Caco-2 (cell line): ENCODE measurements at regions not wholly inside any gene's neighbourhood (a gene's known extent, or its start where the extent isn't known, plus 50 kb on each side); places are given as distances from the start of the nearest gene placed in this dataset.

Experiments
- BruUV-seq: library from RNA; stranded (reverse); fragments of 400-500 nt; replicated peaks from 2 replicates; lab custom pipeline; 2021; lab: Mats Ljungman, UMichigan
- CTCF ChIA-PET: fragments of 300-600 bp; sonication (Branson Sonifier 250); formaldehyde crosslinking; loops from one replicate; lab custom pipeline; 2022; ENCODE audit warnings: antibody characterized with exemption; lab: Charles Lee
- POLR2A ChIA-PET: fragments of 300-600 bp; sonication (Branson Sonifier 250); formaldehyde crosslinking; loops from one replicate; lab custom pipeline; 2022; ENCODE audit warnings: antibody characterized with exemption; lab: Charles Lee
- DNase-seq, 2 experiments: peaks; one replicate each; pipeline versions ENCODE4 v3.0.0 to v3.0.0-alpha.2; 2020 to 2022
- H3K27me3 ChIP-seq: replicated peaks from 2 replicates; pipeline ENCODE4 v1.6.0; 2011; ENCODE audit warnings: low read length; ENCODE audit not compliant: control insufficient read depth, insufficient read depth
- H3K36me3 ChIP-seq: 2 replicates; pipeline ENCODE4 v1.5.1; 2011; ENCODE audit warnings: low read length; ENCODE audit not compliant: control insufficient read depth, insufficient read depth
- H3K4me1 ChIP-seq: fragments of 250-450 bp; sonication (Bioruptor Pico); 2 replicates; pipeline ENCODE4 v1.5.1; 2020; ENCODE audit warnings: mild to moderate bottlenecking
- H3K4me3 ChIP-seq: 2 replicates; pipeline ENCODE4 v1.5.1; 2011; ENCODE audit warnings: low read depth, mild to moderate bottlenecking, control low read depth, low read length
- H3K9me3 ChIP-seq: fragments of 250-450 bp; sonication (Bioruptor Pico); 2 replicates; pipeline ENCODE4 v1.5.1; 2020; ENCODE audit warnings: mild to moderate bottlenecking, moderate library complexity
- H3K27ac Mint-ChIP-seq: one replicate; pipeline ENCODE4 v1.8.0; 2022; ENCODE audit warnings: mixed read lengths; ENCODE audit not compliant: unreplicated experiment
- H3K27me3 Mint-ChIP-seq: one replicate; pipeline ENCODE4 v1.8.0; 2022; ENCODE audit warnings: mixed read lengths; ENCODE audit not compliant: insufficient read depth, unreplicated experiment
- H3K36me3 Mint-ChIP-seq: one replicate; pipeline ENCODE4 v1.8.0; 2022; ENCODE audit warnings: mild to moderate bottlenecking, mixed read lengths; ENCODE audit not compliant: insufficient read depth, unreplicated experiment
- H3K4me1 Mint-ChIP-seq: one replicate; pipeline ENCODE4 v1.8.0; 2022; ENCODE audit warnings: low read depth, mixed read lengths; ENCODE audit not compliant: unreplicated experiment
- H3K4me3 Mint-ChIP-seq: one replicate; pipeline ENCODE4 v1.8.0; 2022; ENCODE audit warnings: mild to moderate bottlenecking, moderate library complexity, mixed read lengths; ENCODE audit not compliant: unreplicated experiment
- H3K9me3 Mint-ChIP-seq: one replicate; pipeline ENCODE4 v1.8.0; 2022; ENCODE audit warnings: mixed read lengths; ENCODE audit not compliant: unreplicated experiment
- CTCF ChIP-seq, 2 experiments: fragments of 200-600 bp in 1 of 2; IDR thresholded peaks; 1 replicate in 1 of 2; 2 replicates in 1 of 2; pipeline versions ENCODE4 v1.5.1 to v1.8.0; 2011 to 2022; ENCODE audit warnings: antibody characterized with exemption in 1 of 2, control low read depth in 1 of 2, inconsistent platforms in 1 of 2, low read depth in 1 of 2, low read length in 1 of 2, mild to moderate bottlenecking in 1 of 2, moderate library complexity in 1 of 2; ENCODE audit not compliant: insufficient read depth in 1 of 2, severe bottlenecking in 1 of 2, unreplicated experiment in 1 of 2
- intact Hi-C: fragments of 100-400 bp; cut with micrococcal nuclease; formaldehyde crosslinking; loops from one replicate; pipeline ENCODE4 v1.10.0; 2022; ENCODE audit not compliant: unreplicated experiment

GRCh38 chr18:54712758-54713157 is 115.5 kb upstream of the RAB27B start:
- ChIA-PET CTCF (interaction anchor here (0.6 kb wide), 1 partner anchor 388 kb away, joined by 3 read pairs; no protein-coding TSS in a partner anchor), POLR2A (no interaction called here)
- no peak overlapping the region for H3K4me3 Mint-ChIP-seq

GRCh38 chr18:54713386-54713785 is 114.9 kb upstream of the RAB27B start:
- Mint-ChIP-seq H3K4me1 (no peaks in the 10 kb centered on the region), H3K27ac (no peak overlapping the region), H3K36me3 (no peaks in the 10 kb centered on the region), H3K9me3 (no peaks in the 10 kb centered on the region), H3K27me3 (no peaks in the 10 kb centered on the region), H3K4me3 (no peak overlapping the region)
- no peaks in the 10 kb centered on the region for H3K36me3 ChIP-seq
- no peaks in the 10 kb centered on the region for H3K4me1 ChIP-seq
- DNase-seq: no peak
- no peaks in the 10 kb centered on the region for H3K9me3 ChIP-seq
- intact Hi-C loops: no loop called here
- no peak for TF ChIP-seq CTCF (IDR thresholded peaks at IDR 0.05; ENCODE audit: insufficient read depth in 1 of 2, low read depth in 1 of 2, low read length in 1 of 2, severe bottlenecking in 1 of 2, unreplicated experiment in 1 of 2)
- ChIA-PET CTCF (interaction anchor here (0.6 kb wide), 1 partner anchor 388 kb away, joined by 3 read pairs; no protein-coding TSS in a partner anchor), POLR2A (no interaction called here)
- H3K27me3 ChIP-seq: no peaks in the 10 kb centered on the region
- H3K4me3 ChIP-seq: no peak overlapping the region
- BruUV-seq: no TSS peak

More at GRCh38 chr18:54712758-54713157, 115.5 kb upstream of the RAB27B start:
- Mint-ChIP-seq H3K9me3 (no peaks in the 10 kb centered on the region), H3K4me1 (no peaks in the 10 kb centered on the region), H3K36me3 (no peaks in the 10 kb centered on the region), H3K27me3 (no peaks in the 10 kb centered on the region), H3K27ac (no peak overlapping the region)
- Histone ChIP-seq H3K27me3 (no peaks in the 10 kb centered on the region), H3K4me3 (no peak overlapping the region), H3K36me3 (no peaks in the 10 kb centered on the region), H3K9me3 (no peaks in the 10 kb centered on the region), H3K4me1 (no peaks in the 10 kb centered on the region)
- no peak for DNase-seq
- no peak for TF ChIP-seq CTCF (IDR thresholded peaks at IDR 0.05; ENCODE audit: insufficient read depth in 1 of 2, low read depth in 1 of 2, low read length in 1 of 2, severe bottlenecking in 1 of 2, unreplicated experiment in 1 of 2)
- no TSS peak for BruUV-seq
- intact Hi-C loops: no loop called here

- no peak overlapping the region for H3K4me3 ChIP-seq
- no TSS peak for BruUV-seq
- Mint-ChIP-seq H3K27me3 (no peaks in the 10 kb centered on the region), H3K9me3 (no peaks in the 10 kb centered on the region), H3K4me1 (no peaks in the 10 kb centered on the region), H3K27ac (no peak overlapping the region), H3K4me3 (no peak overlapping the region), H3K36me3 (no peaks in the 10 kb centered on the region)
- H3K9me3 ChIP-seq: no peaks in the 10 kb centered on the region
- no peaks in the 10 kb centered on the region for H3K36me3 ChIP-seq
- TF ChIP-seq CTCF (IDR thresholded peaks at IDR 0.05; ENCODE audit: insufficient read depth in 1 of 2, low read depth in 1 of 2, low read length in 1 of 2, severe bottlenecking in 1 of 2, unreplicated experiment in 1 of 2): no peak
- no peaks in the 10 kb centered on the region for H3K4me1 ChIP-seq
- intact Hi-C loops: no loop called here
- no peak for DNase-seq
- ChIA-PET POLR2A (no interaction called here), CTCF (no interaction called here)
- H3K27me3 ChIP-seq: no peaks in the 10 kb centered on the region
These were observed 113.4 kb upstream of the RAB27B start for GRCh38 chr18:54714851-54715250.
